Lower leg skin (tissue), 3 donors: ENCODE measurements at regions not wholly inside any gene's neighbourhood (a gene's known extent, or its start where the extent isn't known, plus 50 kb on each side); places are given as distances from the start of the nearest gene placed in this dataset.

ENCODE experiments used
- POLR2A ChIP-seq, 2 donors: fragments of 450-650 bp; IDR thresholded peaks; one replicate each; pipeline ENCODE4 v1.6.1; 2016 to 2017; ENCODE audit warnings: antibody characterized with exemption in 2 of 2, mild to moderate bottlenecking in 1 of 2, moderate library complexity in 1 of 2
- TF ChIP-seq, protein P1 (sequence below), 3 donors: fragments of 450-650 bp; IDR thresholded peaks; one replicate each; pipeline ENCODE4 v1.5.1; 2016; ENCODE audit warnings: antibody characterized with exemption in 3 of 3, mild to moderate bottlenecking in 3 of 3, moderate library complexity in 2 of 3

DNA sequence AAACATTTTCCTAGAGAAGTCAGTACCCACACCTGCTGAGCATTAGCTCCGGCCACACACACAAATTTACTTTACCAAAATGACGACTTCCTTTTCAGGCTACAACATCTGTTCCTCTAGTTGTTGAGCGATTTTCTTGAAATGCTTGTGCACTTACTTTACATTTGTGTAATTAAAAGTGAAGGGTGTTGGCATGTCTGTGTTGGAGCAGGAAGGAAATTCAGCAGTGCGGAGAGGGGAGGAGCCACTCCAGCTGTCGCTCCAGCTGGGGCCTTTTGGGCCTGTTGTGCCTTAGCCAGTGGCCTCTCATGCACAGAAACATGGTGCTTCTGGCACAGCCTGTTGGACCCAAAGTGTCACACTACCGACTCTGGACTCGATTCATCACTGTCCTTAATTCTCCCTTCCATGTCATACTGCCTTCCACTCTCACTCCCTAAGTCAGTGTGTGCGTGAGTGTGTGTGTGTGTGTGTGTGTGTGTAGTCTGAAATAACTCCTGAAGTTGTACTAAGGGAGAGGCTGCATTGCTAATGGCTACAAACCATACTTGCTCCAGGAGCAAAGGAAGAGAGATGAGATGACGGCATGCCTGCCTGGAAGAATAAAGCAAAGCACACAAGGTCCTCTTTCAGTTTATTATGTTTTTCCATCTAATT lies 191.8 kb upstream of the ARG1 start:
- TF ChIP-seq, protein P1, sequence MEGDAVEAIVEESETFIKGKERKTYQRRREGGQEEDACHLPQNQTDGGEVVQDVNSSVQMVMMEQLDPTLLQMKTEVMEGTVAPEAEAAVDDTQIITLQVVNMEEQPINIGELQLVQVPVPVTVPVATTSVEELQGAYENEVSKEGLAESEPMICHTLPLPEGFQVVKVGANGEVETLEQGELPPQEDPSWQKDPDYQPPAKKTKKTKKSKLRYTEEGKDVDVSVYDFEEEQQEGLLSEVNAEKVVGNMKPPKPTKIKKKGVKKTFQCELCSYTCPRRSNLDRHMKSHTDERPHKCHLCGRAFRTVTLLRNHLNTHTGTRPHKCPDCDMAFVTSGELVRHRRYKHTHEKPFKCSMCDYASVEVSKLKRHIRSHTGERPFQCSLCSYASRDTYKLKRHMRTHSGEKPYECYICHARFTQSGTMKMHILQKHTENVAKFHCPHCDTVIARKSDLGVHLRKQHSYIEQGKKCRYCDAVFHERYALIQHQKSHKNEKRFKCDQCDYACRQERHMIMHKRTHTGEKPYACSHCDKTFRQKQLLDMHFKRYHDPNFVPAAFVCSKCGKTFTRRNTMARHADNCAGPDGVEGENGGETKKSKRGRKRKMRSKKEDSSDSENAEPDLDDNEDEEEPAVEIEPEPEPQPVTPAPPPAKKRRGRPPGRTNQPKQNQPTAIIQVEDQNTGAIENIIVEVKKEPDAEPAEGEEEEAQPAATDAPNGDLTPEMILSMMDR (IDR thresholded peaks at IDR 0.05) = no peak
- TF ChIP-seq POLR2A (IDR thresholded peaks at IDR 0.05) = no peak
